D341Med (cell line): ENCODE measurements at regions not wholly inside any gene's neighbourhood (a gene's known extent, or its start where the extent isn't known, plus 50 kb on each side); places are given as distances from the start of the nearest gene placed in this dataset.

Experiments used
- DNase-seq: peaks from one replicate; pipeline ENCODE4 v3.0.0; 2012; ENCODE audit warnings: low spot score

DNA sequence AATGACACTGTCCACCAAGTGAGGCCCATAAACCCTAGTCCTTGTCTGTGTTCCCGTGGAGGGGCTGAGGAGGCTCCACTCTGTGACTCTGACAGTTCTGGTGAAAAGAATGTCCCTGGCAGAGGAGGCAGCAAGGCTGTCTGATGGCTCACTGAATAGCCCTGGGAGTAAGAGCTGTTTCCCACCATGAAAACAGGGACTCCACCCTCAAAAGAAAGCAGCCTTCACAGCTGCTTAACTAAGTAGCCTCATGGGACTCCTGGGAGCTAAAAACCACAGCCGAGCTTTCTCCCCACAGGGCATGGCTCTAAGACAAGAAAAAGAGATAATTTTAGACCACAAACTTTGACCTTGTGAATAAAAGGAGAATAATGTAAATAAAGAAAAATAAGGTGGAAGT lies 135.1 kb upstream of the FRY start:
- DNase-seq: no peak

DNA sequence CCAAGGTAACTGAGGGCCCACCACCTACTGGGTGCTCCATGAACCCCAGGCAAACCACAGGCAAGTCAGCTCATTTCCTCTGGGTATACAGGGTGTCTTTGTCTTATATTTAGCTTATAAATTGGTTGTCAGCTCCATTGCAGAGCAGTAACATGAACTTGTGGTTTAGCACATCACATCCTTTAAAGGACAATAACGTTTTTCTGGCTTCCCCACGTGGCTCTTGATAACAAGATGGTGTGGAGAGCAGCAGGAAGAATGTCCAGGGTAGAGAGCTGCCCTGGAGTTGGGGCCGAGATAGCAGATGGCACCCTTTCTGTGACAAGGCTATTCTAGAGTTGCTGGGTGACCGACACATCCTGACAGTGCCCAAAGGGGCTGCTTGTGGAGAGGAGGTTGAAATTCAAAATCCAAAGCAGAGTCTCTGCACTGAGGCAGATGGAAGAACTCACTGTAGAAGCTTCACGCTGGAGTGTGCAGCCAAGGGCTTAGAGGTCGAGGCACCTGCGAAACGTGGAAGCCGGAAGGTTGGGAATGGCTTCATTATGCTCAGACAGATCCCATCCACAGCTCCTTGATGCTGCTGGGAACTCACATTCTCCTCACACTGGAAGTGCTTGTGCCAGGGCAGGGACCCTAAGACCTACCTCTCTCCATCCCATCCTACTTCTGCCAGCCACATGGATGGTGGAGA lies 133.0 kb upstream of the FRY start:
- peak; percentile 43 for DNase-seq

DNA sequence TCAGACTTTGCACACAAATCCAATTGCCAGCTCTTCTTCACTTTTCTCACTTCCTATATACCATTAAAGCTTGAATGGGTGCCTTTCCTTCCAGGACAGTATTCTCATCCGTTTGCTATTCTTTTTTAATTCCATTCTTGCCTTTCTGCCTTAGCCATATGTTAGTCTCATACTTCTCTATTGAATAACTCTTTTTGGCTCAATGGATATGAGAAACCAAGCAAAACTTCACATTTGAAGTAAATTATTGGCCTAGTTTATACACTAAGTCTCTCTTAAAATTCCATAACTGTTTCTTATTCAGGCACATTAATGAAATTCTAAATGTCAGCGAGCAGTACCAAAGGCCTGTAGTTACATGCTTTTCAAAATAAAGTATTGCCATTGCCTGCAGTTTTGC lies 129.6 kb upstream of the FRY start:
- no peak for DNase-seq

DNA sequence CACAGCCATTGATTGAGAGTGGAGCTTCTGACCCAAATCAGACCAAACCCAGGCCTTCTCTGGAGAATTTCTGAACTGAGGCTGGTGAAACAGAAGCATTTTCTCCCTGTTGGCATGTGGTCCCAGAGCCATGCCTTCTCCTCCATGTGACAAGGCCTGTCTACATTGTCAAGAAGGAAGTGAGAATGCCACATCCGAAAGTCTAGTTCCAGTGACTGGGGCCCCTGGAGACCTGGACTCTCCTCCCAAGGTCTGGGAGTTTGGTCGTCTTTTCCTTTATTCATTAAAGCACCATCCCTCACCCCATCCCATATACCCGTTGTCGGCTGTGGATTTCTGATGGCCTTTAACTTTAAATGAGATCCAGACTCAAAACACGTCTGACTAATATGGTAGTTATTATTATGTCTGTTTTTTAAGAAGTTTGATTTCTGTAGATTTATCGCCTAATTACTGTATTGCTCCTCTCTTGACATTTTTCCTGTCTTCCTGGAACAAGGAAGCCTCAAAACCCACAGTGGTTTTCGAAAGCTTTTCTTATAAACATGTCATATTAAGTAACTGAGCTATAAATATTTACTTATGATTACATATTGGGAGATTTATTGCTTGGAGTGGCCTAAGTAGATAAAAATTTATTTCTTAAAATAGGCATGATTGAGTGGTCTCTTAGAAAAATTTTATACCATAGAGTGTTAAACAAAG lies 128.3 kb upstream of the FRY start:
- no peak for DNase-seq

DNA sequence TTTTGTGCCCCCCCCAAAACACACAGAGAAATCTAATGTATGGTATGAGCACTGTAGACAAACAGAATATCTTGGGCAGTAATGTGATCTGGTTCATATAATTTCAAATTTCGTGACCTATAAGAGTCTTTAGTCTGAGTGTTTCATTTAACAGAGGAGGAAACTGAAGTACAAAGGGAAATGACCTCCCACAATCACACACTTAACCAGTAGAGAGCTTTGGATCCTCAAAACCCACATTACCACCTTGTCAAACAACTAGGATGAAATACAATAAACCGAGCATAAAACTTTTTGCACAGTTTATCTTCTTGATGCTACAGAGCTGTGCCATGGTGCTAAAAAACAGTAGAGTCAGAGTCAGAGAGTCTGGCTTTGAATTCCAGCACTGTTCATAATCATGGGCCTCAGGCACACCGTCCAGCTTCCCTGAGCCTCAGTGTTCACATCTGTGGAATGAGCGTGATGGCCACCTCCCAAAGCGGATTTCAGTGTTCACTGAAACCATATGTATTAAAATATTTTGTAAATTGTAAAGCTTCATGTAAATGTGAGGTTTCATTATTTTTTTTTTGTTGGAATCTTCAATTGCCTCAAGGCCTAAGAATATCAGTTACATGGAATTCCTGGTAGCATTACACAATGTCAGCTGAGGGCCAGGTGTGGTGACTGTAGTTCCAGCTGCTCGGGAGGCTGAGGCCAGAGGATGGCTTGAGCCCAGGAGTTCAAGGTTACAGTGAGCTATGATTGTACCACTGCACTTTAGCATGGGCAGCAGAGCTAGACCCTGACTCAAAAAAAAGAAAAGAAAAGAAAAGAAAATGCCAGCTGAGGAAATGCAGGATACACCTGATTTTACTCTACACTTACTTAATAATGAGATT lies 126.4 kb upstream of the FRY start:
- no peak for DNase-seq

DNA sequence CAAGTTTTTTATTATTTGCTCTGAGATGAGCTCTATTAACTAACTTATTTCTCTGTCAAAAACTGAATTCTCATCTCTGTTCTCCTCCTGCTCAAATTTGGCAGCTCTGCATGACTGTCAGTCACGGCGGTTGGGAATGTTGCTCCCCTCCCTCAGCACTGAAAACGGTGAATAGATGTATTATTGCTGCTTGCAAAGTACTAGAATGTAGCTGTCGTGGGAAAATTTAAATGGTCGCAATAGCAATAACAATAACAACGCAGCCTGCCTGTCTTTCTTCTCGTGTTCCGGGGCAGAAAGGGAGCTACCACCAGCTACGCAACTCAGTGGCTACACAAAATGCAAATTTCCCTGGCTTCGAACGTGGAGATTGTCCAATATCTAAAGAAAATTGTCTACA lies 125.6 kb upstream of the FRY start:
- DNase-seq: no peak

DNA sequence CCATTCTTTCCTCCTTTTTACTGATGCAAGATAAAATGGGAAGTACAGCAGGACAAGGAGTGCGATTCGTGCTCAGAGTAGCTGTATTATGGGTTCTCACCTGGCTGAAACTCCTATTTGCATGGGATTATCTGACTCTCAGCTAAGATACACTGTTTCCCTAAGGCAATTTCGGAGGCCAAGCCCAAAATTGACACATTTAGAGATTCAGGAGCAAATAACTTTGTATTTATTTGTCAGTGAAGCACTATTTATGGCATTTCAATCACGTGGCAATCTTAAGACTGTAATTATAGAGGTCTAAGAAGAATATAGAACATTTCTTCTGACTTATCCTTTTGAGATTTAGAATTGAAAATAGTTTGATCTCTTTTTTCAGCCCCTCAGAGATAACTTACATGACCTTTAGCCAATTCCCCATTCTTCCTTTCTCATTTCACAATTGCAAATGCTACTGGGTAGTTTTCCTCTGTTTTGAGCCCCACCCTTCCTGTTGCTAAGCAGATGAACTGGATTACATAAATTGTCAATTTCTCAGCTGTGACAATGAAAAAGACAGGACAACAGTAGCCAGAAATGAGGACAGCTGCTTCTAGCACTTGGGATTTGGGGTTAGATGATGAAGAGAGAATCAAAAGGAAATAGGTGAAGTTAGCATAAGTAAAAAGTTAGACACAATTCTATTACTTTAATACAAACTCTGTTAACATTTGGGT lies 122.7 kb upstream of the FRY start:
- DNase-seq: no peak

DNA sequence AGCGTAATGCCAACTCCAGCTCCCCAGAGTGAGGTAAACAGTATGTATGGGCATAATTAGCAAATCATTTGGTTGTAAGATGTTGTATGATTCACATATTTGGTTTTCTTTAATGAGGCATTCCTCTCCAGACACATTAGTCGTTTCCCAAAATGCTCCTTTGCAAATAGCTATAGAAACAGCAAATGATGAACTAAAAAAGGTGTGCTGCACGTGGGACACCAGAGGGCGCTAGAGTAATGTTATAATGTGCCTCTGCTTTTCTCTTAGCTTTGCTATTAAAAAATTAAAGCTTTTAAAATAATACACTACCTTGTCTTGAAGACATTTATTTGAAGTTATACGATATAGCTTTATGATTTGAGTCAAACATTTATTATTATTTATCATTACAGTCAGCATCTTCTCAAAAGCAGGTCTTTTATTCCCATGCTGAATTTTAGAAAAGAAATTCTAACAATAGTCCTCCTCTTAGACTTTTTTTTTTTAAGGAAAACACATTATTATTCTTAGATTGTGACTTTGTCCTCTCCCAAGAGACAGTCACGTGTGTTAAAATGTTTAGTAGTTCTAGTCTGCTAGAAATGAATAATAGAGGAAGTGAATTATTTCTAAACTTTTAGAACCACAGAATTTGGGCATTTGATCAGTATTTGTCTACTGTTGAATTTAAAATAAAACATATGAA lies 121.6 kb upstream of the FRY start:
- DNase-seq: peak; percentile 43

DNA sequence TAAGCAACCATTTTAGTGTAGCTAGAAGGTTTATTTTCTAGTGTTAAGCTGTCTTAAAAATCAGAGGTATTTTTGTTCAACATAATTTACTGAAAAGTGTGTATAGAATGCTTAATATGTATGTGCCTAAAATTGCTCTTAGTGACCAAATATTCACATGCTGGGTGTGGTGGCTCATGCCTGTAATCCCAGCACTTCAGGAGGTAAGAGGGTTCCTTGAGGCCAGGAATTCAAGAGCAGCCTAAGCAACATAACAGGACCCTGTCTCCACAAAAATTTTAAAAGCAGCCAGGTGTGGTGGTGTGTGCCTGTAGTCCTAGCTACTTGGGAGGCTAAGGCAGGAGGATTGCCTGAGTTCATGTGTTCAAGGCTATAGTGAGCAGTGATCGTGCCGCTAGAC lies 120.9 kb upstream of the FRY start:
- DNase-seq: no peak

DNA sequence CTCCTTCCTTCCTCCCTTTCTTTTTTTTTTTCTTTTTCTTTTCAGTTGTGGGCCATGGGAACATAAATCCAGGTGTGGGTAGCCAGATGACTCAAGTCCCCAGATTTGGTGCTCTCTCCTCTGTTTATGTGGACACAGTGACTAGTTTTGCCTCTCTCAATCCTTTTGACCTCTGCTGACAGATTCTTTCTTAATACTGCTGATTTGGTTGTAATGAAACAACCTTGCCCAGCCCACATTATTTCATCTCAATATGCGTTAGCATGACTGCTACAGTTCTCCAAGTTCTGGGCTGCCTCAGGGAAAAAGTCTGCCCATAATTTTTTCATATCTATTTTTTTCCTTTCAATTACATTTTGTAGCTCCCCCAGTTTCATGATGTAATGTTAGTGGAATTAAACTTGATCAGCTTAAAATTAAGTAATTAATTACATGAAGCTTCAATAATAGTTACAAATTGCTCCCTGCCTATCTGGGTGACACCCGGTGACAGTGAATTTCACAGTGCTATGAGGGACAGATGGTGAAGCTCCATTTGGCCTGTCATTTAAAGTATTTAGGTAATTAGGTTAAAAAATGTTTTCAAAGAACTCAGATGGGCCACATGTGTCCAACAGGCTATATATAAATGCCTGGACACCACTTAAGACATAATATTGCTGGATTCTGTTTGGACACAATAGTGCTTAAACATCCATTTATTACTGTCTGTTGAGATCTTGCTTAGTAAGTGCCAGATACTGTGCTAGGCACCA lies 118.8 kb upstream of the FRY start:
- no peak for DNase-seq

DNA sequence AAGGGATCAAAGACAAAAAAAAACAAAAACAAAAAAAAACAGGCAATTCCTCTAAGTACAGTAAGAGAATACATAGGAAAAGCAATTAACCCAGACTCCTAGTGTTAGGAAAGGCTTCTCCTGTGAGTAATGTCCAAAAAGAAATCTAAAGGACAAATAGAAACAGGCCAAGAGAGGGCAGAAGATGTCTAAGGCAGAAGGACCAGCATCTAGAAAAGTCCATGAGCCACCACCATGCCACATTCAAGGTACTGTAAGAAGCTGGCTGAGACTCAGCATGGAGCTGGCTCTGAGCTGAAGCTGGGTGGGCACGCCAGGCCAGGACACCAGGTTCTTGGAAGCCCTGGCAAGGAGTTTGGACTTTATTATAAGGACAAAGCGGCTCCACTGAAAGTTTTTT lies 118.1 kb upstream of the FRY start:
- no peak for DNase-seq

DNA sequence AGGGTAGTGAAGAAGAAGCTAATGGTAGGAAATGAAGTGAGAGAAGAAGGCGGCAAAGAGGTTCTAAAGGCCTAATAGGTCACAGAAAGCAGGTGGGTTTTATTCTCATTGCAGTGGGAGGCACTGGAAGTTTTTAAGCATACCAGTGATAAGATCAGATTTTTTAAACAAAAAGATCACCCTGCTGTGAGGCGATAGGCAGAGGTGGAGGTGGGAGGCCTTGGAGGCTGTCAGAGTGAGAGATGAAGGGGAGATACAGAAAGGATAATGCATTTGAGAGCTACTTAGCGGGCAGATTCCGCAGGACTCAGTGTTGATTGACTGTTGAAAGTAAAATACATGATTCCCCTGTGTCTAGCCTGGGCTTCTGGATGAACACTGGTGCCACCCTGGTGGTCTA lies 116.7 kb upstream of the FRY start:
- no peak for DNase-seq

DNA sequence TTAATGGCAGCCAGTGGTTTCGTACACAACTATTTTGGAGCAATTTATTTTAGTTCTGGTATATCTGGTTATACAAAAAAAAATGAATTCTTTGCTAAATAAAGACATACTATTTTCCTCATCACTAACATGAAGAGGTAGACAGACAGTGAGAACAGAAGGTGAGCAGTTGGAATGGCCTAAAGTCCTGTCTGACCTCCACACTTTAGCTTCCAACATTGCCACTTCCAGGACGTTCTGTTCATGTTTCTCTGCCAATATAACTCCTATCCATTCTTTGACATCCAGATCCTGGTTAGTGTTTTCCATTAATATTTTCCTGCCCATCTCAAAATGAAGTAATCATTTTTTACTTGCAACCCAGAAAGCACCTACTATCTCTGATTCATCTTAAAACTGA lies 112.9 kb upstream of the FRY start:
- no peak for DNase-seq

DNA sequence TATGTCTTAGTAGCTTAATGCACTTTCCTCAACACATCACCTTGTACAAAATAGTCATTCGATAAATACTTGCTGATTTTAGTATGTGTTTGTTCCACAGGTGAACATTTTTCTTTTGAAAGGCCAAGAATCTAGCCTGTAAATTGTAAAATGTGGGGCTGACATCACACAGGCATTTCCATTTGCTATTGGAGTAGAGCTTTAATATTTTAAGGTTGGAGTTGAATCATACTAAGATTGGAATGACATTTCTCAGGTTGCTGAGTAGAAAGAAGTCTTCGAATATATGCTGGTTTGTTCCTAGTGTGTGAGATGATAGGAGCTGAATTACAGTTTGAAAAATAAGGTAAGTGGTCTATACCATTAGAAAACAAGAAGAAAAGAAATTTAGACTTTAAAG lies 112.3 kb upstream of the FRY start:
- no peak for DNase-seq

DNA sequence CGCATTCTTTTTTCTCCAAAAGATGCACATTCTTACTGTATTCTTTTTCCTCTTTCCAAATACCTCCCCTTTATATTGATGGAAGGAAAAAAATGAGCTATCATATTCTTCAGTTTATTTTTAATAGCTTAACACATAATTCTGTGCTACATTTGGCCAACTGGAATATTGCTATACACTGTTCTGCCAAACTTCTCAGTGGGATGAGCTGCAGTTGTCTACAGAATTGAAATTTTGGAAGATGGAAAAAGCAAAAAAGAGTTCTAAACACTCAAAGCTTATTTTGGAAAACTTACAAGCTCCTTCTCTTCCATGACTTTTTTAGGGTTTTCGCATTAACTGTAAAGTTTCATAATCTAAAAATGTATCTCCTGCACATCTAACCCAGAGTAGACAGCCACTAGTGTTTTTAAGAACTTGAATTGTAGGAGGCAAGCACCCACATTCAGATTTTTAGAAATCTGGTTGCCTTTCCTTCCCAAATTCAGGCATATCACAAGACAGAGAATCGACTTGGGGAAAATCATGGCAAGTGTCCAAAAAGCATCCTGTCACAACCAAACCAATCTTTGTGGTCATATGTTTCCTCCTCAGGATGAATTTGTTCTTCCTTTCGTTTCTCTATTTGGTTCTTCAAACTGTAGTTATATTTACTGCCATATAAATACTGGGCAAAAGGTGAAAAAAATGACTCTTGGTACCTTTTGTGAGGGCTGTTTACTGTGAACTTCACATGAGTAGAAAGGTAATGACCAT lies 111.4 kb upstream of the FRY start:
- DNase-seq: no peak

DNA sequence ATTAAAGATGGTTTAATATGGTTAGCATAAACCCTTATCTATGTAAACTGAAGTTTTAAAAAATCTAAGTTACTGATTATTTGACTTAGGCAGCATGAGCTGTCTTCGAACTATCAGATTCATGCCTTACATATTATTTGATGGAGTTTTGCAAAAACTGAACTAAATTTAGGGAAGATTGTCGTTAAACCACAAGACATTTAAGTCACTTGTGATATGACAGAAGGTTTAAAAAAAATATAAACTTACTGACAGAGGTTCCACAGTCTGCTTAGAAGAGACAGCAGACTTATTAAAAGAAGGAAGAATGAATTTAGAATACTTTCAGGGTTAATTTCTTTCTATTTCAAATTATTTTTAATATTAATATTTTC lies 110.9 kb upstream of the FRY start:
- no peak for DNase-seq

DNA sequence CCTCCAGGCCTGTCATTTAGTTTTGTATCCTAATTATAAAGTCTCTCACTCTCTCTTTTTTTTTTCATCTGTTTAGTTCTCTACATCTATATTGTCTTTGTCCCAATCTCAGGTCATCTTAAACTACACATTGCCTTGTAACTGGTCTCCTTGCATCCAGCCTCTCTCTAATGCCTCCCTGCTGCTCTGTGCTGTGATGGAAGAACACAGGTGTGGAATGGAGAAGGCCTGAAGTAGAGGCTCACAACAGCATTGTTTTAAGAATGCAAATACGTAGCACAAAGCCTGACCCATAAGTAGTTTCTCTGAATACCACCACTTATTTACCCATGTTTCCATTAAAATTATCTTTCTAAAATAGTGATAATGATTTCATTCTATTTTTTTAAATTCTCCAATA lies 108.8 kb upstream of the FRY start:
- DNase-seq: no peak

DNA sequence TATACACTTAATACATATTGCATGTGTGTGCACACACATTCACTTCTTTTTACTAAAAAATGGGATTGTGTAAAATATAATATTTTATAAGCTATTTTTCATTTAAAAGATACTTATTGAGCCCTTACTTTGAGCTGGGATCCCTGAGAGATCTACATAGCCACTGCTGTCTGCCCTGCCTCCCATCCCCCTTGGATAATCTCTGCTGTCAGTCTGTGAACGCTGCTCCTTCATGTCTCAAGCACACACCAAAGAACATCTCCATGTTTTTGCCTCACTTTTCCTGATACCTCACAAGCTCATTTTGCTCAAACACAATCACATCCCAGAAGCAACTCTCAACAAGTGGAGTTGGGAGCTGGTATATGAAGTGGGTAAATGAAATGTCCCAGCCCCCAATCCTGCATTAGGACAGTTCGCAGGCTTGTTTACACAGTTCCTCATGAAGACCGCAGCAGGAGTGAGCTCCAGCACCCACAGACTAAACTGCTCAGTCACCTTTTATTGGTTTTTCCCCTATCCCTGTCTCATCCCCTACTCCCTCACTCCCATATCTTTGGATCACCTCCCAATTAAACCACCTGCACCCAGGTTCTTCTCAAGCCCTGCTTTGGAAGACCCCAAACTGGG lies 108.3 kb upstream of the FRY start:
- DNase-seq: no peak

DNA sequence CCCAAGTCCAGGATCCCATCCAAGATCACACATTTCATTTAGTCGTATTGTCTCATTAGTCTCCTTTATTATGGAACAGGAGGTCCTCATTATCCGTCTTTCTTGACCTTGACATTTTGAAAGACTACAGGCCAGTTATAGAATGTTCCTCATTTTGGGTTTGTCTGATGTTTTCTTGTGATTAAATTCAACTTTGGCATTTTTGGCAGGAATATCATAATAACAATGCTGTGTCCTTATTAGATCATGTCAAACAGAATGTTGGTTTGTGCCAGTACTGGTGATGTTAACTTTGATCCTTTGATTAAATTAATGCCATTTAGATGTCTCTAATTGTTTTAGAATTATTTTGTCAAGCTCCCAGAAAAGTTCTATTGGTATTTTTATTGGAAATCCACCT lies 106.5 kb upstream of the FRY start:
- DNase-seq: no peak

DNA sequence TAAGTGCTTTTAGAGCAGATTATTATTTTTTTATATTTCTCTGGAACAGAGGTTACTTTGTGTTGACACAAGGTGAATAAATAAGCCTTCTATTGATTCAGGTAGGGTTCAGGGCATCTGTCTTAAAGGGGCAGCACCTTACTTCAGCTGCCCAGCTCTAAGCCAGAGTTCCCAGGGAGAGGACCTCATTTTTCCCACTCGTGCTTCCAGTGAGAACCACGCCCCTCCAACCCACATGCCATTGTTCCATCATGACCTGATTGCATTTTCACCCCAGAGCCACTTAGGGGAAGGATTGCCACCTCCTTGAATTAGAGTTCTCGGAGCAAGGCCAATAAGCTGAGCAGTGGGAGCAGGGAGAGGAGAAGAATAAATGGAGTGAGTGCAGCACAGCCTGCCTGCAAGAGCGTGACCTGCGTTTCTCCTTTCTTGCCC lies 104.3 kb upstream of the FRY start:
- no peak for DNase-seq
